GM23248 (cell line): ENCODE measurements at regions not wholly inside any gene's neighbourhood (a gene's known extent, or its start where the extent isn't known, plus 50 kb on each side); places are given as distances from the start of the nearest gene placed in this dataset.

Experiments
- DNase-seq: peaks from one replicate; pipeline ENCODE4 v3.0.0-alpha.2; 2015
- H2AFZ ChIP-seq: fragments of 200-600 bp; sonication (generic); 2 replicates; pipeline ENCODE4 v1.6.1; 2016; ENCODE audit warnings: antibody characterized with exemption
- H3F3A ChIP-seq: fragments of 200-600 bp; sonication (generic); 2 replicates; pipeline ENCODE4 v1.6.1; 2016; ENCODE audit warnings: mild to moderate bottlenecking, antibody characterized with exemption, mixed run types; ENCODE audit not compliant: insufficient read depth
- H3K27ac ChIP-seq: fragments of 200-600 bp; sonication (generic); 2 replicates; pipeline ENCODE4 v1.5.1; 2016; ENCODE audit warnings: mild to moderate bottlenecking
- H3K27me3 ChIP-seq: fragments of 200-600 bp; sonication (generic); replicated peaks from 2 replicates; pipeline ENCODE4 v1.6.1; 2016; ENCODE audit warnings: mild to moderate bottlenecking; ENCODE audit not compliant: insufficient read depth
- H3K36me3 ChIP-seq: fragments of 200-600 bp; sonication (generic); 2 replicates; pipeline ENCODE4 v1.6.1; 2016; ENCODE audit warnings: low read depth, mild to moderate bottlenecking
- H3K4me1 ChIP-seq: fragments of 200-600 bp; sonication (generic); 2 replicates; pipeline ENCODE4 v1.6.1; 2016; ENCODE audit warnings: mild to moderate bottlenecking; ENCODE audit not compliant: insufficient read depth
- H3K4me2 ChIP-seq: fragments of 200-600 bp; sonication (generic); one replicate; pipeline ENCODE4 v1.6.1; 2016; ENCODE audit warnings: mild to moderate bottlenecking; ENCODE audit not compliant: unreplicated experiment
- H3K4me3 ChIP-seq: fragments of 200-600 bp; sonication (generic); 2 replicates; pipeline ENCODE4 v1.5.1; 2016; ENCODE audit warnings: mild to moderate bottlenecking
- H3K79me2 ChIP-seq: fragments of 200-600 bp; sonication (generic); 2 replicates; pipeline ENCODE4 v1.6.1; 2016; ENCODE audit warnings: mild to moderate bottlenecking; ENCODE audit not compliant: insufficient read depth
- H3K9ac ChIP-seq: fragments of 200-600 bp; sonication (generic); 2 replicates; pipeline ENCODE4 v1.6.1; 2016; ENCODE audit warnings: mild to moderate bottlenecking
- H3K9me2 ChIP-seq: fragments of 200-600 bp; sonication (generic); 2 replicates; pipeline ENCODE4 v1.6.1; 2016; ENCODE audit warnings: mixed run types, mild to moderate bottlenecking, moderate library complexity; ENCODE audit not compliant: insufficient read depth
- H3K9me3 ChIP-seq: fragments of 200-600 bp; sonication (generic); one replicate; pipeline ENCODE4 v1.6.1; 2017; ENCODE audit warnings: low read depth
- H4K20me1 ChIP-seq: fragments of 200-600 bp; sonication (generic); 2 replicates; pipeline ENCODE4 v1.6.0; 2016; ENCODE audit not compliant: insufficient read depth
- EZH2 ChIP-seq: fragments of 200-600 bp; sonication (generic); IDR thresholded peaks from 2 replicates; pipeline ENCODE4 v1.6.1; 2018; ENCODE audit warnings: antibody characterized with exemption, mild to moderate bottlenecking; ENCODE audit not compliant: insufficient read depth, poor library complexity, severe bottlenecking
- EZH2phosphoT487 ChIP-seq: fragments of 200-600 bp; sonication (generic); IDR thresholded peaks from 2 replicates; pipeline ENCODE4 v1.6.1; 2018; ENCODE audit warnings: antibody characterized with exemption, moderate library complexity, mild to moderate bottlenecking, low read depth; ENCODE audit not compliant: insufficient read depth
- WGBS, 2 experiments: methylation state at CpG; one replicate each; pipeline ENCODE4 v1.1.6; 2015 to 2017; ENCODE audit warnings: low lambda C conversion rate in 2 of 2, low coverage in 1 of 2; ENCODE audit errors: missing lambda C conversion rate in 2 of 2; 5-methylcytosine and 5-hydroxymethylcytosine counted together
- in situ Hi-C: fragments of 300-500 bp; cut with MboI; formaldehyde crosslinking; loops from 2 replicates; pipeline ENCODE4 v1.15.0; 2020

- no peaks in the 10 kb centered on the region for H4K20me1 ChIP-seq
- H3K79me2 ChIP-seq: no peaks in the 10 kb centered on the region
- no peak overlapping the region for H3K4me3 ChIP-seq
- WGBS, 2 experiments: 11 to 22% methylated on average over 1 of the region's 1 CpG
- no peaks in the 10 kb centered on the region for H3K27me3 ChIP-seq
- TF ChIP-seq EZH2 (no peak), EZH2phosphoT487 (no peak)
- no peaks in the 10 kb centered on the region for H3K9me2 ChIP-seq
- no peak overlapping the region for H2AFZ ChIP-seq
- no peak overlapping the region for H3K27ac ChIP-seq
- in situ Hi-C loops: no loop called here
- no peak overlapping the region for H3K4me2 ChIP-seq
- no peaks in the 10 kb centered on the region for H3K9me3 ChIP-seq
- H3K36me3 ChIP-seq: no peaks in the 10 kb centered on the region
- peak; percentile 15 for DNase-seq
- H3F3A ChIP-seq: no peaks in the 10 kb centered on the region
- no peaks in the 10 kb centered on the region for H3K4me1 ChIP-seq
- H3K9ac ChIP-seq: no peak overlapping the region
These were observed 115.6 kb upstream of the AGTR1 start for GRCh38 chr3:148582126-148582525.

GRCh38 chr3:148583793-148584192 is 113.9 kb upstream of the AGTR1 start:
- no peaks in the 10 kb centered on the region for H4K20me1 ChIP-seq
- TF ChIP-seq EZH2 (no peak), EZH2phosphoT487 (no peak)
- no peaks in the 10 kb centered on the region for H3K4me1 ChIP-seq
- H2AFZ ChIP-seq: no peak overlapping the region
- H3K36me3 ChIP-seq: no peaks in the 10 kb centered on the region
- no peaks in the 10 kb centered on the region for H3K9me3 ChIP-seq
- H3K4me3 ChIP-seq: no peak overlapping the region
- H3F3A ChIP-seq: no peaks in the 10 kb centered on the region
- H3K4me2 ChIP-seq: no peak overlapping the region
- H3K9ac ChIP-seq: no peak overlapping the region
- in situ Hi-C loops: no loop called here
- no peak for DNase-seq
- WGBS, 2 experiments: 95 to 100% methylated on average over 1 of the region's 1 CpG
- no peak overlapping the region for H3K27ac ChIP-seq
- H3K9me2 ChIP-seq: no peaks in the 10 kb centered on the region
- no peaks in the 10 kb centered on the region for H3K79me2 ChIP-seq
- H3K27me3 ChIP-seq: no peaks in the 10 kb centered on the region

- H3K9me2 ChIP-seq: no peaks in the 10 kb centered on the region
These were observed 113.3 kb upstream of the AGTR1 start for GRCh38 chr3:148584438-148584837.

GRCh38 chr3:148585671-148586379 is 111.9 kb upstream of the AGTR1 start:
- H3K27me3 ChIP-seq: no peaks in the 10 kb centered on the region
- no peak overlapping the region for H3K27ac ChIP-seq
- no peaks in the 10 kb centered on the region for H4K20me1 ChIP-seq
- no peaks in the 10 kb centered on the region for H3K9me2 ChIP-seq
- no peaks in the 10 kb centered on the region for H3F3A ChIP-seq
- TF ChIP-seq EZH2 (no peak), EZH2phosphoT487 (no peak)
- no peak for DNase-seq
- no peak overlapping the region for H3K4me3 ChIP-seq
- 60 to 66% methylated on average over 5 of the region's 5 CpGs for WGBS, 2 experiments
- no peaks in the 10 kb centered on the region for H3K79me2 ChIP-seq
- no peak overlapping the region for H2AFZ ChIP-seq
- H3K9ac ChIP-seq: no peak overlapping the region
- H3K36me3 ChIP-seq: no peaks in the 10 kb centered on the region
- in situ Hi-C loops: no loop called here
- H3K4me2 ChIP-seq: no peak overlapping the region
- H3K4me1 ChIP-seq: no peaks in the 10 kb centered on the region
- no peaks in the 10 kb centered on the region for H3K9me3 ChIP-seq

More at GRCh38 chr3:148584438-148584837, 113.3 kb upstream of the AGTR1 start:
- Histone ChIP-seq H3K4me1 (no peaks in the 10 kb centered on the region), H3K27me3 (no peaks in the 10 kb centered on the region), H3K79me2 (no peaks in the 10 kb centered on the region), H3K4me3 (no peak overlapping the region), H3K9me3 (no peaks in the 10 kb centered on the region), H2AFZ (no peak overlapping the region), H4K20me1 (no peaks in the 10 kb centered on the region), H3F3A (no peaks in the 10 kb centered on the region), H3K27ac (no peak overlapping the region), H3K36me3 (no peaks in the 10 kb centered on the region), H3K9ac (no peak overlapping the region), H3K4me2 (no peak overlapping the region)
- TF ChIP-seq EZH2 (no peak), EZH2phosphoT487 (no peak)
- DNase-seq: no peak
- in situ Hi-C loops: no loop called here

GRCh38 chr3:148588291-148588690 is 109.4 kb upstream of the AGTR1 start:
- WGBS, 2 experiments: 84 to 92% methylated on average over 2 of the region's 2 CpGs
- Histone ChIP-seq H3K27me3 (no peaks in the 10 kb centered on the region), H3F3A (no peaks in the 10 kb centered on the region), H3K79me2 (no peaks in the 10 kb centered on the region), H3K4me1 (no peaks in the 10 kb centered on the region), H3K9ac (no peak overlapping the region), H3K4me2 (no peak overlapping the region), H3K9me3 (no peaks in the 10 kb centered on the region), H4K20me1 (no peaks in the 10 kb centered on the region), H3K27ac (no peak overlapping the region), H3K9me2 (no peaks in the 10 kb centered on the region), H3K36me3 (no peaks in the 10 kb centered on the region), H3K4me3 (no peak overlapping the region), H2AFZ (no peak overlapping the region)
- TF ChIP-seq EZH2phosphoT487 (no peak), EZH2 (no peak)
- no peak for DNase-seq
- in situ Hi-C loops: no loop called here
